Sigmoid colon (tissue), 6 donors: ENCODE measurements at regions not wholly inside any gene's neighbourhood (a gene's known extent, or its start where the extent isn't known, plus 50 kb on each side); places are given as distances from the start of the nearest gene placed in this dataset.
A peak's percentile ranks its signal among the peaks of the same experiment; 100 is the strongest.
"Not testable (repeated sequence)": the region's sequence is repeated elsewhere in the genome, so short reads cannot be mapped to it uniquely, and the experiment has no call there.

Experiments used
- DNase-seq: peaks from one replicate; pipeline ENCODE4 v3.0.0-alpha.2; 2019
- H3K27ac ChIP-seq, 4 donors: fragments of 200-600 bp; sonication (generic); one replicate each; pipeline ENCODE4 v1.5.1; 2016 to 2019; ENCODE audit warnings: mild to moderate bottlenecking in 1 of 4
- H3K27me3 ChIP-seq, 3 donors: fragments of 200-600 bp; sonication (generic); one replicate each; pipeline ENCODE4 v1.5.1; 2019; ENCODE audit warnings: mild to moderate bottlenecking in 1 of 3
- H3K36me3 ChIP-seq, 4 donors: fragments of 200-600 bp; sonication (generic); one replicate each; pipeline ENCODE4 v1.5.1; 2016 to 2019
- H3K4me1 ChIP-seq, 4 donors: fragments of 200-600 bp; sonication (generic); one replicate each; pipeline ENCODE4 v1.5.1; 2017 to 2019
- H3K4me3 ChIP-seq, 4 donors: fragments of 200-600 bp; sonication (generic); one replicate each; pipeline ENCODE4 v1.5.1; 2017 to 2019; ENCODE audit warnings: mild to moderate bottlenecking in 2 of 4, moderate library complexity in 1 of 4
- H3K9me3 ChIP-seq, 4 donors: fragments of 200-600 bp in 3 of 4; sonication (generic) in 3 of 4; one replicate each; pipeline versions ENCODE4 v1.5.1 to v1.6.1; 2013 to 2019
- CTCF ChIP-seq, 4 experiments: fragments of 450-650 bp in 3 of 4; fragments of 200-600 bp in 1 of 4; IDR thresholded peaks; one replicate each; pipeline ENCODE4 v1.5.1; 2016 to 2019; ENCODE audit warnings: antibody characterized with exemption in 4 of 4, mild to moderate bottlenecking in 3 of 4, moderate library complexity in 2 of 4
- EP300 ChIP-seq, 4 donors: sonication (generic); formaldehyde crosslinking; IDR thresholded peaks; one replicate each; pipeline ENCODE4 v1.6.1; 2017; ENCODE audit warnings: antibody characterized with exemption in 4 of 4
- POLR2A ChIP-seq, 2 donors: fragments of 450-650 bp; IDR thresholded peaks; one replicate each; pipeline ENCODE4 v1.6.1; 2016; ENCODE audit warnings: antibody characterized with exemption in 2 of 2, mild to moderate bottlenecking in 2 of 2, moderate library complexity in 2 of 2
- POLR2AphosphoS5 ChIP-seq, 4 donors: sonication (generic); formaldehyde crosslinking; IDR thresholded peaks; one replicate each; pipeline ENCODE4 v1.6.1; 2017; ENCODE audit warnings: antibody characterized with exemption in 4 of 4
- WGBS, 2 donors: extraction: QIAGEN DNeasy Blood & Tissue Kit; methylation state at CpG; one replicate each; pipeline ENCODE4 v1.1.7; 2013; 5-methylcytosine and 5-hydroxymethylcytosine counted together
- intact Hi-C: fragments of 100-400 bp; cut with DNase I; formaldehyde crosslinking; loops from one replicate; pipeline ENCODE4 v1.15.1; 2023
- small RNA-seq, 3 donors: library from RNA; depleted of rRNA; stranded (forward); fragments of <200 nt; gene quantifications; one replicate each; pipeline ENCODE3, GENCODE V24; 2016
- donor health status: healthy with polysubstance abuse.
- donor health status: healthy.

GRCh38 chr12:34405286-34406227 is 383.3 kb downstream of the ALG10 start:
- intact Hi-C loops: no loop called here
- WGBS, 2 donors: 74% methylated on average over 22 of the region's 22 CpGs
- Histone ChIP-seq H3K36me3 (no peaks in the 10 kb centered on the region), H3K27ac (no peak overlapping the region), H3K4me3 (no peak overlapping the region), H3K27me3 (no peaks in the 10 kb centered on the region), H3K4me1 (no peaks in the 10 kb centered on the region), H3K9me3 (peaks cover 18 to 35% (median 27%) of the 10 kb centered on the region in 4 donors)
- peak; percentile 39 for DNase-seq
- no peak for TF ChIP-seq POLR2AphosphoS5 (IDR thresholded peaks at IDR 0.05)

- H3K27me3 ChIP-seq: no peaks in the 10 kb centered on the region
- H3K4me3 ChIP-seq: no peak overlapping the region
- H3K36me3 ChIP-seq: no peaks in the 10 kb centered on the region
- no peak for TF ChIP-seq CTCF (IDR thresholded peaks at IDR 0.05)
- H3K27ac ChIP-seq: no peak overlapping the region
- peak; percentile 29 for DNase-seq
- peaks cover 18 to 35% (median 25%) of the 10 kb centered on the region in 4 donors for H3K9me3 ChIP-seq
- intact Hi-C loops: no loop called here
- no peaks in the 10 kb centered on the region for H3K4me1 ChIP-seq
- 75 to 88% methylated on average over 18 of the region's 18 CpGs for WGBS, 2 donors
These were observed 384.1 kb downstream of the ALG10 start for GRCh38 chr12:34406228-34406995.

- Histone ChIP-seq H3K27me3 (no peaks in the 10 kb centered on the region), H3K27ac (no peak overlapping the region), H3K36me3 (no peaks in the 10 kb centered on the region), H3K9me3 (peaks cover 18 to 35% (median 27%) of the 10 kb centered on the region in 4 donors), H3K4me3 (no peak overlapping the region), H3K4me1 (no peaks in the 10 kb centered on the region)
- intact Hi-C loops: no loop called here
- WGBS, 2 donors: 70 to 78% methylated on average over 8 of the region's 8 CpGs
- TF ChIP-seq EP300 (IDR thresholded peaks at IDR 0.05) (no peak), CTCF (IDR thresholded peaks at IDR 0.05) (no peak), POLR2A (IDR thresholded peaks at IDR 0.05) (no peak), POLR2AphosphoS5 (IDR thresholded peaks at IDR 0.05) (no peak)
- peak; percentile 39 for DNase-seq
These were observed 384.7 kb downstream of the ALG10 start for GRCh38 chr12:34406996-34407300.

- peaks cover 18 to 41% (median 26%) of the 10 kb centered on the region in 4 donors for H3K9me3 ChIP-seq
- H3K27me3 ChIP-seq: no peaks in the 10 kb centered on the region
- intact Hi-C loops: no loop called here
- H3K36me3 ChIP-seq: no peaks in the 10 kb centered on the region
- no peak overlapping the region for H3K4me3 ChIP-seq
- TF ChIP-seq EP300 (IDR thresholded peaks at IDR 0.05) (no peak), POLR2AphosphoS5 (IDR thresholded peaks at IDR 0.05) (no peak), POLR2A (IDR thresholded peaks at IDR 0.05) (no peak), CTCF (IDR thresholded peaks at IDR 0.05) (no peak)
- WGBS, 2 donors: 75 to 86% methylated on average over 5 of the region's 5 CpGs
- H3K27ac ChIP-seq: no peak overlapping the region
- no peak for DNase-seq
- H3K4me1 ChIP-seq: no peaks in the 10 kb centered on the region
These were observed 385.5 kb downstream of the ALG10 start for GRCh38 chr12:34407813-34408212.

GRCh38 chr12:34431509-34431908 is 409.2 kb downstream of the ALG10 start:
- H3K27me3 ChIP-seq, intact Hi-C loops, H3K27ac ChIP-seq, H3K4me1 ChIP-seq, H3K36me3 ChIP-seq, H3K4me3 ChIP-seq: not testable (repeated sequence)
- peak; percentile 25 for DNase-seq
- WGBS, 2 donors: 77 to 79% methylated on average over 4 of the region's 4 CpGs
- peaks cover 0 to 16% (median 7%) of the 10 kb centered on the region in 4 donors for H3K9me3 ChIP-seq

Small RNAs in the stretch of these regions (small RNA-seq; reads per million reads assigned to genes)
- gene RNA5SP357: 0.78 to 1.7 (median 1.6) reads per million in 3 donors
